OCI-LY3 (cell line): ENCODE measurements at regions not wholly inside any gene's neighbourhood (a gene's known extent, or its start where the extent isn't known, plus 50 kb on each side); places are given as distances from the start of the nearest gene placed in this dataset.

Experiments
- CTCF ChIP-seq: fragments of 200-600, 300-600 bp; sonication (generic); IDR thresholded peaks from 2 replicates; pipeline ENCODE4 v1.5.1; 2014; ENCODE audit warnings: antibody characterized with exemption, low read length, low read depth
- EZH2phosphoT487 ChIP-seq: fragments of 200-600 bp; shearing (Covaris generic); IDR thresholded peaks from 2 replicates; pipeline ENCODE4 v1.6.1; 2018; ENCODE audit warnings: antibody characterized with exemption, mixed run types, low read depth

- TF ChIP-seq CTCF (no peak), EZH2phosphoT487 (no peak)
Observed at GRCh38 chr1:5402618-5403017, 589.6 kb downstream of the NPHP4 start.
